GM21576 (cell line): ENCODE measurements at regions not wholly inside any gene's neighbourhood (a gene's known extent, or its start where the extent isn't known, plus 50 kb on each side); places are given as distances from the start of the nearest gene placed in this dataset.
"Not testable (repeated sequence)": the region's sequence is repeated elsewhere in the genome, so short reads cannot be mapped to it uniquely, and the experiment has no call there.

ENCODE experiments used
- ATAC-seq: cut with Tn5 transposase; IDR thresholded peaks from one replicate; pipeline ENCODE4 v1.9.1; 2021; ENCODE audit warnings: mild to moderate bottlenecking, moderate library complexity; ENCODE audit not compliant: unreplicated experiment

- no peak for ATAC-seq
These were observed 417.7 kb downstream of the ZWINT start for GRCh38 chr10:55943403-55943802.

- no peak for ATAC-seq
These were observed 431.8 kb downstream of the ZWINT start for GRCh38 chr10:55929291-55929690.

- ATAC-seq: not testable (repeated sequence)
These were observed 461.4 kb downstream of the ZWINT start for GRCh38 chr10:55899472-55900147.

- ATAC-seq: no peak
These were observed 463.6 kb downstream of the ZWINT start for GRCh38 chr10:55897490-55897921.

- no peak for ATAC-seq
These were observed 468.8 kb downstream of the ZWINT start for GRCh38 chr10:55892276-55892675.

GRCh38 chr10:55881588-55881987 lies 479.5 kb downstream of the ZWINT start:
- no peak for ATAC-seq

GRCh38 chr10:55873485-55873884 lies 487.6 kb downstream of the ZWINT start:
- ATAC-seq: no peak

GRCh38 chr10:55870186-55870585 lies 490.9 kb downstream of the ZWINT start:
- no peak for ATAC-seq

- no peak for ATAC-seq
These were observed 493.2 kb downstream of the ZWINT start for GRCh38 chr10:55867848-55868247.

- no peak for ATAC-seq
These were observed 502.3 kb downstream of the ZWINT start for GRCh38 chr10:55858730-55859129.

GRCh38 chr10:55852900-55853299 lies 508.2 kb downstream of the ZWINT start:
- ATAC-seq: no peak

- ATAC-seq: no peak
These were observed 523.8 kb downstream of the ZWINT start for GRCh38 chr10:55837273-55837672.

- no peak for ATAC-seq
These were observed 539.0 kb downstream of the ZWINT start for GRCh38 chr10:55822096-55822495.

- no peak for ATAC-seq
These were observed 540.6 kb downstream of the ZWINT start for GRCh38 chr10:55820478-55820877.

GRCh38 chr10:55820071-55820470 lies 541.0 kb downstream of the ZWINT start:
- no peak for ATAC-seq

- ATAC-seq: no peak
These were observed 547.4 kb downstream of the ZWINT start for GRCh38 chr10:55813451-55814170.

GRCh38 chr10:55803055-55803454 lies 558.0 kb downstream of the ZWINT start:
- ATAC-seq: no peak

- ATAC-seq: no peak
These were observed 559.8 kb downstream of the ZWINT start for GRCh38 chr10:55801353-55801661.

GRCh38 chr10:55800602-55801352 lies 560.3 kb downstream of the ZWINT start:
- no peak for ATAC-seq

- ATAC-seq: no peak
These were observed 568.0 kb downstream of the ZWINT start for GRCh38 chr10:55793024-55793423.

- not testable (repeated sequence) for ATAC-seq
These were observed 570.8 kb downstream of the ZWINT start for GRCh38 chr10:55790276-55790675.

- ATAC-seq: no peak
These were observed 574.5 kb downstream of the ZWINT start for GRCh38 chr10:55786461-55787050.
